ENCODE measurements at regions not wholly inside any gene's neighbourhood (a gene's known extent, or its start where the extent isn't known, plus 50 kb on each side); places are given as distances from the start of the nearest gene placed in this dataset.

DNA sequence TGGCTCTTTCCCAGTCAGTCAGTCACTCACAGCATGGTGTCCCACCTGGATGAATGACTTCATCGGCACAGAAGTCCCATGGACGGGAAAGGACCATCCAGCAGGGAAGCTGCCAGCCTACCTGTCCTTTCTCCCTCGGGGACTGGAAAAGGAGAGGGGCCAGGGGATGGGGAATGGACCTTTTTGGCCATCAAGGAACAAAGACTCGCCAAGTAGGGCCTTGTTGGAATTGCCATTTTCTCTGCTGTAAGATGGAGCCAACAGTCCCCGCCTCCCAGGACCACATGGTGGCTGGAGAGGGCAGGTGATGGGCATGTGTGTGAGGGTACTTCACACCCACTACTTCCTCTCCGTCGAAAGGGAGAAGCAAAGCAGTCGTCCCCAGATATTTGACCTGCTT lies 67.8 kb upstream of the LHX1 start:
- DNase-seq: no peak

DNA sequence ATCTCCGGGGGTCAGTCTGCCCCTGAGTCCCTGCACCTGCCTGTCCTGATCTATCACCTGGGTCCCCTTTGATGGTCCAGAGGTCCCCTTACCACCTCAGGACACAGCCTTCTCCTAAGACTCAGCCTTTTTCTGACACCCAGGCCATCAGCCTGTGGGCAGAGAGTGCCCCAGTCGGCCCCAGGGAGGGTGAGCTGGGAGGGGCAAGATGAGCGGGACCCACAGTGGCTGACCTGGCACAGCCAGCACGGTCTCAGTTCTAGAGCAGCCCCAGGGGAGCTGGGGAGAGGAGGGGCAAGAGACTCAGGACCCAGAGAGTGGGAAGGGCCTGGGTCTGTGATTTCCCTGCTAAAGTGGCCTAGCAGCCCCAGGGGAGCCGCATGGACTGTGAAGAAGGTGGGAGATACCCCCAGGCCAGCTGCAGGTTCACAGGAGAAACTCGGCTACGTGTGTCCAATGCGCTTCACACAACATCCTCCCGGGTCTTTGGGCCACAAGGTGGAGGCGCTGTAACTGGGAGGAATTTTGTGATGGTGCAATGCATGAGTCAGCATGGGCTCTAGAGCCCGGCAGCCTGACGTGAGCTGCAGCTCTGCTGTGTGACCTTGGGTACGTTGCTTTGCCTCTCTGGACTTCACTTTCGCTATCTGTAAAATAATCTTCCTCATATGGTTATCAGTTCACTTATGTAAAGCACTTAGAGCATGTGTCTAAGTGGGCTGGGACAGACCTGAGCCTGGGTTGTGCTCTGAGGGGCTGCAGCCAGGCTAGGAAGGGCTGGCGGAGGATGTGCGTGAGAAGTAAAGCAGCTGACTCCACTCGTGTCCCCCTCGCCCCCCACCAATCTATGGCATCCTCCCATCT lies 67.2 kb upstream of the LHX1 start:
- no peak for DNase-seq

DNA sequence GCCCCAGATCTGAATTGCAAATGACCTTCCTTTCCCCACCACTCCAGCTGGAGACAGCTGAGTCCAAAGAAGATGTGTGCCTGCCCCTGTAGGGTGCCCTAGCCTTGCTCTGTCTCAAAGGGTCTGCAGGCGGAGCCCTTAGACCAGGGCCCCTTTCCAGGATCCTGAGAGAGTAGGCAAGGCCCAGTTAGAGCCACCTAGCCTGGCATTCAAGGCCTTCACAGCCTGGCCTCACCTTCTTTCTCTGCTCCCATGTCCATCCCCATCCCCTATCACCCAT lies 66.6 kb upstream of the LHX1 start:
- no peak for DNase-seq

DNA sequence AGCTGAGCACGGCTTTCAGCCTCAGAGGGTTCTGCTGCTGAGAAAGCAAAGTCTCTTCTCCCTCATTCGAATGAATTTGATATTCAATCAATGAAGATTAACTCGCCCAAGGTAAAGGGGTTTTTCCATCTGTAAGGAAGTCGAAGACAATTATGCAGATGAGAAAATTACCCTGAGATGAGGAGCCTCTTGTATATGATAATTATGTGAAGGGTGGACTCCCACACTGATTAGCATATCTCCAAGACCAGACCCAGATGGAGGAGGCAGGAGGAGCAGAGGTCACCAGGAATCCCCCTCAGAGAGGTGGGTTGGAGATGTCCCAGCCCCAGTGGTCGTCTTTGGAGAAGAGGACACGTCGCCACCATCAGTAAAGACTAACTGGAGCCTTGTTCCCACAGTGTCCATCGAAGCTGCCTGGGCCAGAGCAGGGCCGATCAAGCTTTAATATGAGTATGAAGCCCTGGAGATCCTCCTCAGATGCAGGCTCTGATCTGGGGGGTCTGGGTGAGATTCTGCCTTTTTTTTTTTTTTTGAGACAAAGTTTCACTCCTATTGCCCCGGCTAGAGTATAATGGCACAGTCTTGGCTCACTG lies 61.5 kb upstream of the LHX1 start:
- no peak for DNase-seq

DNA sequence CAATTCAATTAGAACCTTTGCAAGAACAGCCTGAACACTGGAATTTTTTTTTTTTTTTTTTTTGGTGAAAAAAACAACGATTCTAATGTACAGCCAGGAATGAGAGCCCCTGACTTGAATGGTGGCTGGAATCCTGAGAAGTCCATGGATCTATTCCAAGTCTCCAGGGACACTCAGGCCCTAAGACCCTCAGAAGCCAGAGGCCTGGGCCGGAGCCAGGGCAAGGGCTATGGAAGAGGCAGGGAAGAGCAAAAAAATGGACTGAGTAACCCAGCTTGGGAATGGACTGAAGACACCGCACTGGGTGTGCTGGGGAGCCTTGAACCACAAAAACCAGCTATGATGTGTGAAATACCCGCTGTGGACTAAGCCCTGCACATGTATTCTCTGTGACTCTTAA lies 60.3 kb upstream of the LHX1 start:
- no peak for DNase-seq

DNA sequence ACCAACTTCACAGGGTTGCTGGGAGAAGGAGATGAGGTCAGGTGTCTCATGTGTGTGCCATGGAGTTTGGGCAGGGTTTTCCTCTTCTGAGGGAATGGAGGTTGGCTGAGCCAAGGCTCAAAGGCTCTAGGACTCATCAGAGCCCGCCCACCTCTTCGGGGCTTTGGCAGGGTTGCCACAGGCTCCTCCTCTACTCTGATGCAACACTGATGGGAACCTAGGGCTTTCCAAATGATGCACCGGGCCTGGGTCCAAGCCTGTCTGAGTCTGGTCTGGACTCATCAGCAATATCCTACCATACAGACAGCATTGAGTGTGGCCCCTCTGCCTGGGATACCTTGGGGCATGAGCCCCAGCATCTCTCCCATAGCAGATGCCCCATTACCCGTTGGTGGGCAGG lies 59.5 kb upstream of the LHX1 start:
- no peak for DNase-seq

DNA sequence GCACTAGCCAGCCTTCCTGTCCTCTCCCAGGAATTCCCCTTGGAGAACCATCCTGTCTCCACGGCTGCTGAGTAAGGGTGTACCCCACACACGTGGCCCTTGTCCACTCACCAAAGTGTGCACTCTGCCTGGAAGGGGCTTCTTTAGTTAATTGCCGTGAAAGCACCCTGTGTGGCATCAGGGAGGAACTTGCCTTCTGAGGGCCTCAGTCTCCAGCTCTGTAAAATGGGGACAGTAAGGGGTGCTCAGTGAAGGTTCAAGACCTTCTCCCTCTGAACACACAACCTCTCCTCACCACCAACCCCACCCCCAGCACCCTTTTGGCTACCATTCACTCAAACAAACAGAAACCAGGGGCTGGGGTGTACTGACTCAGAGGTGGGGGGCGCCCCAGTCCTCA lies 59.1 kb upstream of the LHX1 start:
- no peak for DNase-seq

DNA sequence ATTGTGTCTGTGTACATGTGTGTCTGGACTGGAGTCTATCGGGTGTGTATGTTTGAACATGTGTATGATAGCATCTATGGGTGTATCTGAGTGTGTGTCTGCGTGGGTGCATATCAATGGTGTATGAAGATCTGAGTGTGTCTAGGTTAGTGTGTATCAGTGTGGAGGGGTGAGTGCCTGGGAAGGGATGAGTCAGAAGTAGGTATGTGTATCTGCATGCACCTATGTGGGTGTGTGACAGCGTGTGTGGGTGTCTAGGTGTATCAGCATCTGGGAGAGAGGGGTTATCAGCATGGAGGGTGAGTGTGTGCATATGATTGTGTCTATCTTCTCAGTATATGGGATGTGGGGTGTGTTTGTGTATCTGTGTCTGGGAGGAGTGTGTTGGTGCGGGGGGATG lies 58.2 kb upstream of the LHX1 start:
- no peak for DNase-seq

DNA sequence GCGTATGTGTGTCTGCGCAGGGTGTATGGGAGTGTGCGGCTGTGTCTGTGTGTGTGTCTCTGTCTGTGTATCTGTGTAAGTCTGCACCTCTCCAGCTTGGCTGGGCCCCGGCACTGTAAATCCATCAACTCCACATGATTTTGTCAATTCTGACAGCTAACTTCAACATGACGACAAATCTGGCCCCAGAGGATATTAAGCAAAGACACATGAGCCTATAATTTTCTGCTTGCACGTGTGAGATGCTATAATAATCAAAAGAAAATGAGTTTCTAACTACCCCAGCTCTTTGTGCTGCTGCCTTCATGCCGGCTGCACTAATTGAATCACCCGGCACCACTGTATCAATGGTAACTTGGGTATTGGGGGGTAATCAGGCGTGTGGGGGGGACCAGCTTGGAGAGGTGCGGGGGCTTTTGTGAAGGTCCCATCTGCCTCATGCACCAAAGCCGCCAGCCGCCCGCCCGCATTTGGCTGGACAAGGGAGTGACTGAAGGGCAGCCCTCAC lies 57.6 kb upstream of the LHX1 start:
- DNase-seq: no peak

DNA sequence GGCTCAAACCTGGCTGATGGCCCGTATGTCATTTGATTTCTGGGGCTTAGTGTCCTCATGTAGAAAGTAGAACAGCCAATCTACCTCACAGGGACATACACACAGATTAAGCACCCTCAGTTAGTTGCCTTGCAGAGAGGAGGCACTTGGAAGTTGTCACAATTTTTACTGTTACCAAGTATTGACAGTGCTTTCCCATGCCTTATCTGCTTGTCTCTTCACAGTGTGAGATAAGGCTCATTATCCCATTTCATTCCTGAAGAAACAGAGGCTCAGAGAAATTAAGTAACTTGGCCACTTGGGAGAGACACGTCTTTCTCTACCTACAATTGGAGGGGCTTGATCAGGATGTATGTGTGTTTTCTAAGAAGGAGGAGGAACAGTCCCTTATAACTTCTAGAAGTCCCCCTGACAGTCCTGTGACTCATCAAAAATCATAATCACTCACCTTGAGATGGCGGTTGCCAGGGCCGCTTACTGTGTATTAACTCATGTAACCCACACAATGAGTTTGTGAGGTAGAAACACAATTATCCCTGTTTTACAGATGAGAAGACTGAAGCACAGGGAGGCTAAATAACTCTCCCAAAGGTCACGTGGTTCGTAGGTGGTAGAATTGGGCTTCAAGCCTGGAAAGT lies 56.9 kb upstream of the LHX1 start:
- DNase-seq: no peak

DNA sequence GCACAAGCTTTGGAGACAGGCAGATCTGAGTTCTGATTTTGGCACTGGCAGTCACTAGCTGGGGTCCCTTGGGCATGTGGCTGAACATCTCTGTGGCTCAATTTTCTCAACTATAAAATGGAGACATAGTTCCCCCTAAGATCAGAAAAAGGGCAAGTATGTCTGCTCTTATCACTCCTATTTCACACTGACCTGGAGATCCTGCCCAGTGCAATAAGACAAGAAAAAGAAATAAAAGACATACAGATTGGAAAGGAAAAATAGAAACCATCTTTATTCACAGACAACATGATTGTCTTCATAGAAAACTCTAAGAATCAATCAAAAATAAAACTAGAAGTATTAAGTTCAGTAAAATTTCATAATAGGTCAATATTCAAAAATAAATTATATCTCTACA lies 56.0 kb upstream of the LHX1 start:
- DNase-seq: no peak

DNA sequence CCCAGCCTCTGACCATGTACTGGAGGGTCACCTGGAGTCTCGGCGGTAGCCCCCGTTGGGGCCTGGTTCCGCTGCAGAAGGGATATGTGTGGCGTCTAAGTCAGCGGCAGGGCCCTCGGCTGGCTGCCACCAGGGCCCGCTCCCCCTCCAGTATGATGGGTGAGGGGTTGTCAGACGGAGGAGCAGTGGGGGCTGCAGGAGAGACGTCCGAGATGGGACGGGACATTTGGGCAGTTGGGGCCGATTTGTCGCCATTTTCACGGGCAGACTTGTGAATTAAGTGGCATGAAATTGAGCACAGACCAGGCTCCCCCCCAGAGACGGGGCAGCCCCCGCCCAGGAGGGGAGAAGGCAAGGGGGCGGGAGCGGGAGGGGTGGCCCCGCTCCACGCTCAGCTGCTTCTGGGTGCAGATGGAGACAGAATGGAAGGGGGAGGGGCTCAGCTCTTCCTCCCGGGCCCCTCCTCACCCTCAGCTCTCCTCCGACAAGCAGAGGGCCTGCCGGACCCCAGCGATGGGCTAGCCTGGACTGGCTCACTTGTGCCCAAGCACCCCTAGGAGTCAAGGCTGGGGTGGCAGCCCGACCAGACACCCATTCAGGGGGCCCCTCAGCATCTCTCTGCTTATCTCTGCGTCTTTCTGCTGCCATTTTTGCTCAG lies 52.7 kb upstream of the LHX1 start:
- no peak for DNase-seq

DNA sequence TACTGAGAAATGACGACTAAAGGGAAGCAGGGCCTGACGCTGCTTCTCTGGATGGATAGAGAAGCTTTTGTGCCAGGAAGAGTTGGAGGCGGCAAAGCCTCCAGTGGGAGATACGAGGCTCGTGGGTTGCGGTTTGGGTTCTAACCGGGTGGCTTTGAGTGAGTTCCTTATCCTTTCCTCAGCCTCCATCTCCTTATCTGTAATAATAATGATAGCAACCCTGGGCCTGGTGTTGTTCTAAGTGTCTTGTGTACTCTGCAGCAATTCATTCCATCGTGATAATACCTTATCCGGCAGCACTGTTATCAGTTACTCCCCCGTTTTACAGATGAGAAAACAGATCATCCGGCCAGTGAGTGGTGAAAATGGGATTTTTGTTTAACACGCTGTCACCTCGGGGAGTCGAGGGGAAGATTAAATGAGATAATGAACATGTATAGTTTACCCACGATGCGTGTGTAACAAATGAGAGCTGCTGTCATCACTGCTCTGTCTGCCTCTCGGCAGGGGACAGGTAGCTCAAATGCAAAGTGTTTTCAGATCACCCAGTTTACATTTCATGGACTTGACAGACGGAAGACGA lies 52.0 kb upstream of the LHX1 start:
- no peak for DNase-seq

DNA sequence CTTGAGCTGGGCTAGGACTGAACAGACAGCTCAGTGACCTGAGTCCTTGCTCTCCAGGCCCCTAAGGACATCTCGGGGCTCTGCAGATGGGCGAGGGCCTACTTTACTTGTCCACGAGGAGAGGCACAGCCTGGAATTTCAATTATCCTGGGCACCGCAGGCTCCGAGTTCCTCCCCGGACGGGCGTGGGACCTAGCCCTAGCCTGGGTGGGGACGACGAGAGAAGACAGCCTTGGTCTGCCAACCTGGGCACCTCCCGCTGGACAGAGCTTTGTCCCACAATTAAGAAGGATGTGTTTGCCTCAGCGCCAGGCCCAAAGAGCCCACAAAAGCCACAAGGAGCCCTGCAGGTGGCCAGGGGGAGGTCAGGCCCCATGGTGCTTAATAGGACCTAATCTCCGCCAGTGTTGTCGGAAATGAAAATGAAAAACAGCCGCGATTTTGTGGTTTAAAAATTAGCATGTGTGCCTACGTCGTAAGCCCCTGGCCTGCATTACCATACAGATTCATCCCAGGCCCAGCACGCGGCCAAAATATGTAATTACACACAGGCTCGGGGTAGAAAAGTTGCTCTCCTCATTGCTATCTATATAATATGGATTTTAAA lies 51.4 kb upstream of the LHX1 start:
- DNase-seq: no peak
